SK-N-SH treated with all-trans-retinoic acid at 6 μM for 48 hours (cell line): ENCODE measurements at regions not wholly inside any gene's neighbourhood (a gene's known extent, or its start where the extent isn't known, plus 50 kb on each side); places are given as distances from the start of the nearest gene placed in this dataset.

Experiments used
- PATZ1 ChIP-seq: fragments of 250-450 bp; sonication (Bioruptor Pico); IDR thresholded peaks from 2 replicates; pipeline ENCODE4 v1.8.0; 2020; ENCODE audit warnings: mild to moderate bottlenecking, moderate library complexity, borderline replicate concordance
- TSHZ2 ChIP-seq: fragments of 250-450 bp; sonication (Bioruptor Pico); IDR thresholded peaks from 2 replicates; pipeline ENCODE4 v1.5.0; 2020; ENCODE audit warnings: mild to moderate bottlenecking, moderate library complexity
- ZFP30 ChIP-seq: fragments of 450-650 bp; formaldehyde crosslinking; IDR thresholded peaks from 2 replicates; pipeline ENCODE4 v1.5.0; 2022; ENCODE audit warnings: mild to moderate bottlenecking, moderate library complexity

GRCh38 chr1:106178791-106179190 lies 877.7 kb upstream of the PRMT6 start:
- no peak for TF ChIP-seq ZFP30
- no peak for TF ChIP-seq PATZ1
- TF ChIP-seq TSHZ2 (CRISPR knock-in tag), result no peak
